ENCODE measurements at regions not wholly inside any gene's neighbourhood (a gene's known extent, or its start where the extent isn't known, plus 50 kb on each side); places are given as distances from the start of the nearest gene placed in this dataset.

- no peak for TF ChIP-seq SPI1 (IDR thresholded peaks at IDR 0.05; ENCODE audit: borderline replicate concordance, low read depth)
- no peak for TF ChIP-seq GABPA (IDR thresholded peaks at IDR 0.05; ENCODE audit: low read depth)
- TF ChIP-seq REST (IDR thresholded peaks at IDR 0.05; ENCODE audit: insufficient replicate concordance, low read depth) = no peak
- no peak for TF ChIP-seq POLR2AphosphoS5 (IDR thresholded peaks at IDR 0.05; ENCODE audit: low read depth)
- no peak for TF ChIP-seq CTCF (IDR thresholded peaks at IDR 0.05; ENCODE audit: insufficient read depth, low read length)
These were observed 568.3 kb upstream of the FLRT2 start for GRCh38 chr14:84961637-84962036.

GRCh38 chr14:84963518-84963917 lies 566.4 kb upstream of the FLRT2 start:
- TF ChIP-seq GABPA (IDR thresholded peaks at IDR 0.05; ENCODE audit: low read depth) (no peak), POLR2AphosphoS5 (IDR thresholded peaks at IDR 0.05; ENCODE audit: low read depth) (no peak), SPI1 (IDR thresholded peaks at IDR 0.05; ENCODE audit: borderline replicate concordance, low read depth) (no peak), CTCF (IDR thresholded peaks at IDR 0.05; ENCODE audit: insufficient read depth, low read length) (no peak), REST (IDR thresholded peaks at IDR 0.05; ENCODE audit: insufficient replicate concordance, low read depth) (no peak)
- H3K4me3 ChIP-seq (replicated peaks; ENCODE audit: insufficient read depth, low read length) = no peak overlapping the region
- DNase-seq (ENCODE audit: low read depth in 1 of 2, low spot score in 1 of 2) = no peak

More at GRCh38 chr14:84961637-84962036, 568.3 kb upstream of the FLRT2 start:
- H3K27me3 ChIP-seq (ENCODE audit: insufficient read depth, poor library complexity, severe bottlenecking) = no peaks in the 10 kb centered on the region
- no peak overlapping the region for H3K4me3 ChIP-seq (replicated peaks; ENCODE audit: insufficient read depth, low read length)
- no peak overlapping the region for H3K27ac ChIP-seq (replicated peaks)
- no peak for DNase-seq (ENCODE audit: low read depth in 1 of 2, low spot score in 1 of 2)

GRCh38 chr14:84965279-84965678 lies 564.7 kb upstream of the FLRT2 start:
- no peak overlapping the region for H3K27ac ChIP-seq (replicated peaks)
- no peak for TF ChIP-seq CTCF (IDR thresholded peaks at IDR 0.05; ENCODE audit: insufficient read depth, low read length)
- no peak for TF ChIP-seq REST (IDR thresholded peaks at IDR 0.05; ENCODE audit: insufficient replicate concordance, low read depth)
- no peak for TF ChIP-seq GABPA (IDR thresholded peaks at IDR 0.05; ENCODE audit: low read depth)
- no peak for TF ChIP-seq SPI1 (IDR thresholded peaks at IDR 0.05; ENCODE audit: borderline replicate concordance, low read depth)
- no peak for TF ChIP-seq POLR2AphosphoS5 (IDR thresholded peaks at IDR 0.05; ENCODE audit: low read depth)

More at GRCh38 chr14:84963518-84963917, 566.4 kb upstream of the FLRT2 start:
- Histone ChIP-seq H3K27ac (replicated peaks) (no peak overlapping the region), H3K27me3 (ENCODE audit: insufficient read depth, poor library complexity, severe bottlenecking) (no peaks in the 10 kb centered on the region)

More at GRCh38 chr14:84965279-84965678, 564.7 kb upstream of the FLRT2 start:
- DNase-seq (ENCODE audit: low read depth in 1 of 2, low spot score in 1 of 2) = no peak
- H3K27me3 ChIP-seq (ENCODE audit: insufficient read depth, poor library complexity, severe bottlenecking) = no peaks in the 10 kb centered on the region
- H3K4me3 ChIP-seq (replicated peaks; ENCODE audit: insufficient read depth, low read length) = no peak overlapping the region
